B cell (primary cell): ENCODE measurements at regions not wholly inside any gene's neighbourhood (a gene's known extent, or its start where the extent isn't known, plus 50 kb on each side); places are given as distances from the start of the nearest gene placed in this dataset.
"Not testable (repeated sequence)": the region's sequence is repeated elsewhere in the genome, so short reads cannot be mapped to it uniquely, and the experiment has no call there.

Source experiments
- ATAC-seq: fragments of 200-7000 bp; cut with Tn5 transposase; one replicate; pipeline ENCODE4 v1.10.0; 2021; ENCODE audit warnings: low read depth, mild to moderate bottlenecking, moderate number of reproducible peaks, moderate library complexity
- CTCF ChIA-PET: fragments of 350-600 bp; sonication (Branson Sonifier 250); formaldehyde crosslinking; loops from one replicate; lab custom pipeline; 2021; ENCODE audit warnings: antibody characterized with exemption, inconsistent platforms; lab: Charles Lee
- POLR2A ChIA-PET: fragments of 350-600 bp; sonication (Branson Sonifier 250); formaldehyde crosslinking; loops from one replicate; lab custom pipeline; 2021; ENCODE audit warnings: antibody characterized with exemption; lab: Charles Lee
- DNase-seq: peaks from one replicate; pipeline ENCODE4 v3.0.0; 2013
- H2AFZ ChIP-seq: 2 replicates; pipeline ENCODE4 v1.6.1; 2012; ENCODE audit warnings: mild to moderate bottlenecking, low read depth, low read length; ENCODE audit not compliant: insufficient read depth, poor library complexity, severe bottlenecking
- H3K27ac ChIP-seq, 2 donors: 1 replicate in 1 of 2; 2 replicates in 1 of 2; pipeline ENCODE4 v1.5.1; 2012 to 2013; ENCODE audit warnings: low read length in 2 of 2, mild to moderate bottlenecking in 2 of 2, moderate library complexity in 1 of 2
- H3K27me3 ChIP-seq, 4 experiments: fragments of 200-600 bp in 1 of 4; sonication (generic) in 1 of 4; replicated peaks in 1 of 4; 1 replicate in 2 of 4; 2 replicates in 2 of 4; pipeline versions ENCODE4 v1.6.1 to v1.7.0; 2013 to 2016; ENCODE audit warnings: low read length in 3 of 4, mild to moderate bottlenecking in 2 of 4, mixed read lengths in 1 of 4, moderate library complexity in 1 of 4; ENCODE audit not compliant: insufficient read depth in 4 of 4, control insufficient read depth in 3 of 4; ENCODE audit errors: control extremely low read depth in 1 of 4
- H3K36me3 ChIP-seq, 2 experiments: replicated peaks in 1 of 2; 1 replicate in 1 of 2; 2 replicates in 1 of 2; pipeline versions ENCODE4 v1.6.1 to v1.7.1; 2013; ENCODE audit warnings: low read length in 1 of 2; ENCODE audit not compliant: insufficient read depth in 2 of 2, control insufficient read depth in 1 of 2; ENCODE audit errors: control extremely low read depth in 1 of 2, extremely low read depth in 1 of 2
- H3K4me1 ChIP-seq, 2 donors: fragments of 200-600 bp in 1 of 2; sonication (generic) in 1 of 2; 1 replicate in 1 of 2; 2 replicates in 1 of 2; pipeline versions ENCODE4 v1.5.1 to v1.6.1; 2013 to 2017; ENCODE audit warnings: low read length in 2 of 2; ENCODE audit not compliant: control insufficient read depth in 2 of 2, insufficient read depth in 2 of 2
- H3K4me2 ChIP-seq: replicated peaks from 2 replicates; pipeline ENCODE3; 2012; ENCODE audit warnings: mild to moderate bottlenecking, low read depth, low read length; ENCODE audit not compliant: poor library complexity, severe bottlenecking
- H3K4me3 ChIP-seq, 5 experiments: fragments of 200-600 bp in 1 of 5; sonication (generic) in 1 of 5; 1 replicate in 3 of 5; 2 replicates in 2 of 5; pipeline versions ENCODE4 v1.5.1 to v1.7.0; 2011 to 2016; ENCODE audit warnings: low read length in 4 of 5, mild to moderate bottlenecking in 4 of 5, low read depth in 2 of 5, control low read depth in 1 of 5, moderate library complexity in 1 of 5; ENCODE audit not compliant: insufficient read depth in 1 of 5; ENCODE audit errors: control extremely low read depth in 1 of 5, extremely low read depth in 1 of 5
- H3K79me2 ChIP-seq: fragments of 200-600 bp; sonication (generic); one replicate; pipeline ENCODE4 v1.6.0; 2016; ENCODE audit warnings: low read length; ENCODE audit not compliant: control insufficient read depth, insufficient read depth
- H3K9ac ChIP-seq: fragments of 200-600 bp; sonication (generic); 2 replicates; pipeline ENCODE4 v1.6.1; 2017; ENCODE audit warnings: mild to moderate bottlenecking, low read length, moderate library complexity
- H3K9me3 ChIP-seq, 3 donors: one replicate each; pipeline versions ENCODE4 v1.6.1 to v1.7.1; 2013; ENCODE audit warnings: low read length in 2 of 3; ENCODE audit not compliant: control insufficient read depth in 2 of 3, insufficient read depth in 1 of 3; ENCODE audit errors: control extremely low read depth in 1 of 3
- H4K20me1 ChIP-seq: 2 replicates; pipeline ENCODE4 v1.6.0; 2012; ENCODE audit warnings: mild to moderate bottlenecking, low read length; ENCODE audit not compliant: insufficient read depth, control insufficient read depth, poor library complexity, severe bottlenecking
- H3K27ac Mint-ChIP-seq: one replicate; pipeline ENCODE4 v1.8.0; 2021; ENCODE audit warnings: mixed read lengths
- H3K27me3 Mint-ChIP-seq: one replicate; pipeline ENCODE4 v1.8.0; 2021; ENCODE audit warnings: mixed read lengths
- H3K4me1 Mint-ChIP-seq: one replicate; pipeline ENCODE4 v1.8.0; 2021; ENCODE audit warnings: mixed read lengths
- H3K4me3 Mint-ChIP-seq: one replicate; pipeline ENCODE4 v1.8.0; 2021; ENCODE audit warnings: mixed read lengths
- H3K9me3 Mint-ChIP-seq: one replicate; pipeline ENCODE4 v1.8.0; 2022; ENCODE audit warnings: mixed read lengths; ENCODE audit not compliant: insufficient read depth
- EZH2 ChIP-seq: IDR thresholded peaks from 2 replicates; pipeline ENCODE4 v1.6.1; 2012; ENCODE audit warnings: borderline replicate concordance, low read depth, mild to moderate bottlenecking, moderate library complexity, low read length; ENCODE audit not compliant: insufficient read depth, poor library complexity, severe bottlenecking
- WGBS: methylation state at CpG from one replicate; pipeline ENCODE4 v1.1.5; 2013; ENCODE audit warnings: missing lambda C conversion rate; ENCODE audit not compliant: insufficient coverage; 5-methylcytosine and 5-hydroxymethylcytosine counted together
- intact Hi-C: fragments of 100-400 bp; cut with micrococcal nuclease; formaldehyde crosslinking; loops from one replicate; pipeline ENCODE4 v1.10.0; 2022
- TF ChIP-seq, protein P1 (sequence below): fragments of 200-600 bp; IDR thresholded peaks from one replicate; pipeline ENCODE4 v1.8.0; 2022; ENCODE audit warnings: antibody characterized with exemption, mild to moderate bottlenecking

GRCh38 chr1:95167503-95167902 is 50.3 kb downstream of the TLCD4 start:
- H2AFZ ChIP-seq, H3K27me3 Mint-ChIP-seq, H3K4me3 ChIP-seq, H3K36me3 ChIP-seq, intact Hi-C loops, H3K4me1 ChIP-seq, H3K27ac ChIP-seq, H3K4me3 Mint-ChIP-seq, H3K9me3 Mint-ChIP-seq, ATAC-seq, H3K27ac Mint-ChIP-seq, CTCF ChIA-PET, H4K20me1 ChIP-seq, H3K9ac ChIP-seq, DNase-seq, H3K4me1 Mint-ChIP-seq, H3K27me3 ChIP-seq, H3K4me2 ChIP-seq, H3K9me3 ChIP-seq, H3K79me2 ChIP-seq: not testable (repeated sequence)
- WGBS: 93% methylated on average over 4 of the region's 8 CpGs
- POLR2A ChIA-PET: interaction anchor here (0.9 kb wide), 1 partner anchor 14 kb away, joined by 3 read pairs; no protein-coding TSS in a partner anchor

DNA sequence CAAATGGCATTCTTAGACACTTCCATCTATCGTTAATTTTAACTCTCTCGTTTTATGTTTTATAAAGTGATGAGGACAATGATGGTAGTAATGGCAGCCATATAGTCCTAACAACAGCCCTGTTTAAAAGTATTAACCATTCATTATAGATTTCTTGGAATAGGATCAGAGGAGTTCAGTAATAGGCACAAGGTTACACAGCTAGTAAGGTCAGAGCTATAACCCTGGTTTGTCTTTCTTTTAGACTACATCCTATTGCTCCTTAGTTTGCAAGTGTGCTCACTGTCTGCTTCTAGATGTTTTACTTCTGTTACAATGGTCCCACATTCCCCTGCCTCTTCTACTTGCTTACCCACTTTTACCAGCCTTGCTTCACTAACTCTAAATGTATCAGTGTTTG is 50.9 kb downstream of the TLCD4 start:
- ChIA-PET CTCF (no interaction called here), POLR2A (no interaction called here)
- Mint-ChIP-seq H3K4me1 (no peaks in the 10 kb centered on the region), H3K27ac (no peak overlapping the region), H3K4me3 (no peak overlapping the region), H3K27me3 (peaks cover 5% of the 10 kb centered on the region), H3K9me3 (peaks cover 2% of the 10 kb centered on the region)
- no peak for ATAC-seq
- no peak for DNase-seq
- intact Hi-C loops: no loop called here
- WGBS: no CpG with 5 or more reads among the region's 2 CpGs
- TF ChIP-seq, protein P1, sequence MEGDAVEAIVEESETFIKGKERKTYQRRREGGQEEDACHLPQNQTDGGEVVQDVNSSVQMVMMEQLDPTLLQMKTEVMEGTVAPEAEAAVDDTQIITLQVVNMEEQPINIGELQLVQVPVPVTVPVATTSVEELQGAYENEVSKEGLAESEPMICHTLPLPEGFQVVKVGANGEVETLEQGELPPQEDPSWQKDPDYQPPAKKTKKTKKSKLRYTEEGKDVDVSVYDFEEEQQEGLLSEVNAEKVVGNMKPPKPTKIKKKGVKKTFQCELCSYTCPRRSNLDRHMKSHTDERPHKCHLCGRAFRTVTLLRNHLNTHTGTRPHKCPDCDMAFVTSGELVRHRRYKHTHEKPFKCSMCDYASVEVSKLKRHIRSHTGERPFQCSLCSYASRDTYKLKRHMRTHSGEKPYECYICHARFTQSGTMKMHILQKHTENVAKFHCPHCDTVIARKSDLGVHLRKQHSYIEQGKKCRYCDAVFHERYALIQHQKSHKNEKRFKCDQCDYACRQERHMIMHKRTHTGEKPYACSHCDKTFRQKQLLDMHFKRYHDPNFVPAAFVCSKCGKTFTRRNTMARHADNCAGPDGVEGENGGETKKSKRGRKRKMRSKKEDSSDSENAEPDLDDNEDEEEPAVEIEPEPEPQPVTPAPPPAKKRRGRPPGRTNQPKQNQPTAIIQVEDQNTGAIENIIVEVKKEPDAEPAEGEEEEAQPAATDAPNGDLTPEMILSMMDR: no peak
- TF ChIP-seq EZH2: no peak
- Histone ChIP-seq H3K4me3 (no peak overlapping the region), H3K27ac (no peak overlapping the region), H3K27me3 (no peaks in the 10 kb centered on the region), H3K9ac (no peak overlapping the region), H3K4me1 (no peaks in the 10 kb centered on the region), H3K36me3 (no peaks in the 10 kb centered on the region), H4K20me1 (no peaks in the 10 kb centered on the region), H3K9me3 (peaks cover 0 to 9% (median 1%) of the 10 kb centered on the region in 3 donors), H3K79me2 (no peaks in the 10 kb centered on the region), H2AFZ (no peak overlapping the region), H3K4me2 (no peak overlapping the region)
